Ascending aorta (tissue), 2 donors: ENCODE measurements at regions not wholly inside any gene's neighbourhood (a gene's known extent, or its start where the extent isn't known, plus 50 kb on each side); places are given as distances from the start of the nearest gene placed in this dataset.

Experiments
- DNase-seq, 2 donors: peaks; one replicate each; pipeline ENCODE4 v3.0.0-alpha.2; 2019; ENCODE audit warnings: low spot score in 2 of 2
- H3K27ac ChIP-seq, 2 donors: fragments of 200-600 bp; sonication (generic); one replicate each; pipeline ENCODE4 v1.5.1; 2016 to 2017; ENCODE audit warnings: mild to moderate bottlenecking in 1 of 2
- H3K27me3 ChIP-seq: fragments of 200-600 bp; sonication (generic); one replicate; pipeline ENCODE4 v1.5.1; 2017
- H3K36me3 ChIP-seq, 2 donors: fragments of 200-600 bp; sonication (generic); one replicate each; pipeline ENCODE4 v1.5.1; 2016
- H3K4me1 ChIP-seq, 2 donors: fragments of 200-600 bp; sonication (generic); one replicate each; pipeline ENCODE4 v1.5.1; 2016 to 2017; ENCODE audit warnings: mild to moderate bottlenecking in 1 of 2
- H3K4me3 ChIP-seq, 2 donors: fragments of 200-600 bp; sonication (generic); one replicate each; pipeline ENCODE4 v1.5.1; 2016 to 2017; ENCODE audit warnings: mild to moderate bottlenecking in 1 of 2
- H3K9me3 ChIP-seq, 2 donors: fragments of 200-600 bp; sonication (generic); one replicate each; pipeline ENCODE4 v1.5.1; 2016
- CTCF ChIP-seq, 3 experiments: fragments of 200-600 bp in 2 of 3; fragments of 450-650 bp in 1 of 3; sonication (generic) in 2 of 3; IDR thresholded peaks; one replicate each; pipeline ENCODE4 v1.5.1; 2016 to 2019; ENCODE audit warnings: antibody characterized with exemption in 3 of 3, mild to moderate bottlenecking in 1 of 3, moderate library complexity in 1 of 3
- intact Hi-C: fragments of 100-400 bp; cut with DNase I; formaldehyde crosslinking; loops from one replicate; pipeline ENCODE4 v1.15.1; 2023

DNA sequence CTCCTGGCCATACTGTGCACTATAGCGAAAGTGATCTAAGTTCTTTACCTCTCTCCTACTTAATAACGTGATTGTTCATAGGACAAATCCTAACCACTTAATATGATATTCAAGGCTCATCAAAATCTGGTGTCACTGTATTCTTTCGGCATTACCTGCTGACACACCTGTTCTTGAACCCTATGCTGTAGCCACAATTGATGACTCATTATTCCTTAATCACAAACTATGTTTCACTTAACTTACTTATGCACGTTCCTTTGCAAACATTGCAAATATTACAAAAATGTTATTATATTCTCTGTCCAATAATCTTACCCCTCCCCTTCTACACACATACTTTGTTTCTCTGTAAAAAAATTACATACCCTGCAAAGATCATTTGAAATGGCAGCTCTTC is 158.1 kb upstream of the ADRA1B start:
- no peak for TF ChIP-seq CTCF (IDR thresholded peaks at IDR 0.05)
- H3K9me3 ChIP-seq = no peaks in the 10 kb centered on the region
- peaks cover 0 to 18% of the 10 kb centered on the region in 2 donors for H3K4me1 ChIP-seq
- no peak overlapping the region for H3K27ac ChIP-seq
- H3K4me3 ChIP-seq = no peak overlapping the region
- DNase-seq = no peak
- H3K36me3 ChIP-seq = no peaks in the 10 kb centered on the region
- no peaks in the 10 kb centered on the region for H3K27me3 ChIP-seq
- intact Hi-C loops = no loop called here

DNA sequence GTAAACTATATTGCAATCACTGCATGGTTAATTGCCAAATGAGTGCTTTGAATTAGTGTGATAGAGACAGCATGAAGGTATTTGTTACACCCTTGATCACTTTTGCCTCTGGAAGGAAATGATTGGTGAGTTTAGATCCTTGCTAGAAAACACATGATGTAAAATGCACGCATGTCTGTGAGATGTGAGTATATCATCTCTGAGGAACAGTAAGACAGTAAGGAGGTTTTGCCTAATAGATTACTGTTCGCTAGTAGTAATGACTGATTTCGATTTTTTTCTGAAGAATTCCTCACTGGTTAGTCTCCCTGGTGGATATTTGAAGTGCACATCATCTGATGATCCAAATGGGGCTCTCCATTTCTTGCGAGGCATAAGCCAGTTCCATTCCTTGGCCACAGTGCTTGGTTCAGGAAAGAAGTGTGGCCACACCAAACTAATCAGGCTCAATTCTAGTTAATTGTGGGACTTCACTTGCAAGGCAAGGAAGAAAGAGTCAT is 156.4 kb upstream of the ADRA1B start:
- intact Hi-C loops = loop anchor here (5.0 kb wide), 2 partner anchors 218 to 313 kb away; no protein-coding TSS in a partner anchor
- Histone ChIP-seq H3K27me3 (no peaks in the 10 kb centered on the region), H3K4me3 (no peak overlapping the region), H3K9me3 (no peaks in the 10 kb centered on the region), H3K36me3 (no peaks in the 10 kb centered on the region), H3K27ac (no peak overlapping the region), H3K4me1 (peaks cover 3 to 16% of the 10 kb centered on the region in 2 donors)
- no peak for DNase-seq
- no peak for TF ChIP-seq CTCF (IDR thresholded peaks at IDR 0.05)

- H3K4me1 ChIP-seq = peaks cover 3 to 16% of the 10 kb centered on the region in 2 donors
- no peaks in the 10 kb centered on the region for H3K36me3 ChIP-seq
- intact Hi-C loops = loop anchor here (5.0 kb wide), 2 partner anchors 221 to 316 kb away; no protein-coding TSS in a partner anchor
- H3K27me3 ChIP-seq = no peaks in the 10 kb centered on the region
- H3K9me3 ChIP-seq = no peaks in the 10 kb centered on the region
- no peak overlapping the region for H3K27ac ChIP-seq
- no peak overlapping the region for H3K4me3 ChIP-seq
- DNase-seq = no peak
- no peak for TF ChIP-seq CTCF (IDR thresholded peaks at IDR 0.05)
These were observed 153.4 kb upstream of the ADRA1B start for GRCh38 chr5:159762921-159763320.

GRCh38 chr5:159763562-159763961 is 152.7 kb upstream of the ADRA1B start:
- Histone ChIP-seq H3K9me3 (no peaks in the 10 kb centered on the region), H3K27me3 (no peaks in the 10 kb centered on the region), H3K4me3 (no peak overlapping the region), H3K4me1 (peaks cover 3 to 16% of the 10 kb centered on the region in 2 donors), H3K36me3 (no peaks in the 10 kb centered on the region), H3K27ac (peak overlapping the region in 1 of 2 donors; percentile 48)
- intact Hi-C loops = loop anchor here (5.0 kb wide), 2 partner anchors 221 to 316 kb away; no protein-coding TSS in a partner anchor
- no peak for TF ChIP-seq CTCF (IDR thresholded peaks at IDR 0.05)
- no peak for DNase-seq

DNA sequence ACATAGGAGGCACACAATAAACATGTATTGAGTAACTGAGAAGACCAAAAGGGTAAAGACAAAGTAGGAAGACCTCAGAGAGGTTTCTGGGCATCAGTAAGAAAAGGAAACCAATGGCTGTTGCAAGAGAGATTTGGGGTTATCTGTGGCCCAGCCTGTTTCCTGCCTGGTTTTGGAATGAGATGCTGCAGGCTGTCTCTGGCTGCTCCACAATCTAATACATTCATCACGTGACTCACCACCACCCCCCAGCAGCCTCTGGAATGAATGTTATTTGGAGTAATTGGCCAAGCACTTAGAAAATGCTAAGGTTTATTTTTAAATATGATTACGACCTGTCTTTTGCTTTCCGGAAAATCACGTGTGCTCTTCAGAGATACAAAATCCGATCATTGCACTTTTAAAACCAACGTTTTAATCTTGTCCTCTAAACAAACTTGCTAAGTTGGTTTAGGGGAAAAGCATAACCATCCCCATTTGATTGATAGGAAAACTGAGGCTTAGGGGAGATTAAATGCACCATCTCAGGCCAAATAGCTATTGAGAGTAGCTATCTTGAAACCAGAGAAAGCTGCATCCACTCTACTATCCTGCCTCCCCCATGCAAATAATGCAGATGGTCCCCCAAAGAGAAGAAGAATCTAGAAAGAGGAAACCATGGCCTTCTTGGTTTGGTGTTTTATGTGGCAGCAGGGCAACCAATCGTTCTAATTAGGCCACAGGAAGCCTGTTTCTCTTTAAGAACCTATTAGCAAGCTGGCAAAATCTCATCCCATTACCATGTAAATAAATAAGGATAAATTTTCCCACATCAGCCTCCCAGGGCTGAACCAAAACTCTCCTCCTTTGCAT is 151.8 kb upstream of the ADRA1B start:
- no peaks in the 10 kb centered on the region for H3K36me3 ChIP-seq
- no peak for TF ChIP-seq CTCF (IDR thresholded peaks at IDR 0.05)
- peaks cover 3 to 16% of the 10 kb centered on the region in 2 donors for H3K4me1 ChIP-seq
- peak overlapping the region; percentile 48 to 60 for H3K27ac ChIP-seq
- peak in 1 of 2 donors; percentile 88 for DNase-seq
- H3K9me3 ChIP-seq = no peaks in the 10 kb centered on the region
- H3K27me3 ChIP-seq = no peaks in the 10 kb centered on the region
- no peak overlapping the region for H3K4me3 ChIP-seq
- intact Hi-C loops = loop anchor here (5.0 kb wide), 2 partner anchors 222 to 317 kb away; no protein-coding TSS in a partner anchor
